Subcutaneous abdominal adipose tissue (tissue), 5 donors: ENCODE measurements at regions not wholly inside any gene's neighbourhood (a gene's known extent, or its start where the extent isn't known, plus 50 kb on each side); places are given as distances from the start of the nearest gene placed in this dataset.
"Not testable (repeated sequence)": the region's sequence is repeated elsewhere in the genome, so short reads cannot be mapped to it uniquely, and the experiment has no call there.

Source experiments
- H3K27ac ChIP-seq: one replicate; pipeline ENCODE4 v1.7.0; 2013; ENCODE audit warnings: low read depth, mild to moderate bottlenecking, inconsistent platforms, low read length, moderate library complexity
- H3K27me3 ChIP-seq, 5 donors: one replicate each; pipeline ENCODE4 v1.7.0; 2013; ENCODE audit warnings: low read length in 5 of 5, inconsistent platforms in 1 of 5; ENCODE audit not compliant: control insufficient read depth in 5 of 5, insufficient read depth in 4 of 5
- H3K36me3 ChIP-seq, 5 donors: one replicate each; pipeline ENCODE4 v1.7.0; 2013; ENCODE audit warnings: low read length in 5 of 5; ENCODE audit not compliant: control insufficient read depth in 5 of 5, insufficient read depth in 5 of 5
- H3K4me1 ChIP-seq, 5 donors: one replicate each; pipeline ENCODE4 v1.7.0; 2013; ENCODE audit warnings: low read length in 5 of 5, mild to moderate bottlenecking in 3 of 5, moderate library complexity in 1 of 5; ENCODE audit not compliant: control insufficient read depth in 5 of 5, insufficient read depth in 5 of 5
- H3K4me3 ChIP-seq, 5 donors: one replicate each; pipeline ENCODE4 v1.7.0; 2013; ENCODE audit warnings: low read length in 5 of 5, low read depth in 1 of 5
- H3K9ac ChIP-seq, 5 donors: one replicate each; pipeline ENCODE4 v1.7.0; 2013; ENCODE audit warnings: low read length in 5 of 5, mild to moderate bottlenecking in 4 of 5, moderate library complexity in 3 of 5
- H3K9me3 ChIP-seq, 5 donors: one replicate each; pipeline ENCODE4 v1.7.0; 2013; ENCODE audit warnings: low read length in 5 of 5; ENCODE audit not compliant: control insufficient read depth in 5 of 5
- donor health status: healthy.
- donor health status: healthy.
- donor health status: healthy.
- donor health status: healthy.
- donor health status: healthy.

GRCh38 chr4:104643805-104644204, 149.1 kb upstream of the CXXC4 start:
- no peaks in the 10 kb centered on the region for H3K27me3 ChIP-seq
- no peaks in the 10 kb centered on the region for H3K4me1 ChIP-seq
- H3K27ac ChIP-seq, result no peak overlapping the region
- no peak overlapping the region for H3K9ac ChIP-seq
- H3K4me3 ChIP-seq, result no peak overlapping the region
- no peaks in the 10 kb centered on the region for H3K9me3 ChIP-seq
- H3K36me3 ChIP-seq, result no peaks in the 10 kb centered on the region

DNA sequence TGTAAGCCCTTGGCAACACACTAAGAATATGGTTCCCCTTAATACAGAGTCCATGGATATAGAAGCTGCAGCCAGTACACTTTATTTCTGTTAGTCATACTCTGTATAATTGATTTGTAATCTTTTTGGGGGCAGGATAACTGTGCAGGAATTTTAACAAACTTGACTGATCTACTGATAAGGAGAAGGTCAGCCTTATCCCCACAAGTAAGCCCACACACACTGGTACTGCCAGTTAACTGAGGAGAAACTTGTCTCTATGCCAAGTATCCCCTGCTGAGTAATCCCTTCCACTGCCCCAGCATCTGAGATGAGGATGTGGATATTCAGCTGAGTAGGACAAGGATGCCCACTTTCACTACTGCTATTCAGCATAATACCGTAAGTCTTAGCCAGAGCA, 154.9 kb upstream of the CXXC4 start:
- Histone ChIP-seq H3K4me1 (no peaks in the 10 kb centered on the region), H3K27me3 (no peaks in the 10 kb centered on the region), H3K36me3 (no peaks in the 10 kb centered on the region), H3K27ac (no peak overlapping the region), H3K4me3 (no peak overlapping the region), H3K9me3 (peaks cover 0 to 17% (median 8%) of the 10 kb centered on the region in 5 donors), H3K9ac (no peak overlapping the region)

DNA sequence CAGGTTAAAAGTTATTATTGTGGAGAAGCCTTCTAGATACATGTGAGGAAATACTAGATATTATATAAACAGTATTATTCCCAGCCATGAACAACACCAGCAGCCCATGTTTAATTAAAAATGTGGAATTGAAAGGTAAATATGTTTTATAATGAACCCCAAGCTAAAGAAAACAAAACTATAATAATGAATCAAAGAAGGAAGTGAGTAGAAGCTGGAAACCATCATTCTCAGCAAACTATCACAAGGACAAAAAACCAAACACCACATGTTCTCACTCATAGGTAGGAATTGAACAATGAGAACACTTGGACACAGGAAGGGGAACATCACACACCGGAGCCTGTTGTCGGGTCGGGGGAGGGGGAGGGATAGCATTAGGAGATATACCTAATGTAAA, 167.6 kb upstream of the CXXC4 start:
- H3K9me3 ChIP-seq, H3K27ac ChIP-seq, H3K4me1 ChIP-seq, H3K9ac ChIP-seq, H3K27me3 ChIP-seq, H3K36me3 ChIP-seq, H3K4me3 ChIP-seq: not testable (repeated sequence)

DNA sequence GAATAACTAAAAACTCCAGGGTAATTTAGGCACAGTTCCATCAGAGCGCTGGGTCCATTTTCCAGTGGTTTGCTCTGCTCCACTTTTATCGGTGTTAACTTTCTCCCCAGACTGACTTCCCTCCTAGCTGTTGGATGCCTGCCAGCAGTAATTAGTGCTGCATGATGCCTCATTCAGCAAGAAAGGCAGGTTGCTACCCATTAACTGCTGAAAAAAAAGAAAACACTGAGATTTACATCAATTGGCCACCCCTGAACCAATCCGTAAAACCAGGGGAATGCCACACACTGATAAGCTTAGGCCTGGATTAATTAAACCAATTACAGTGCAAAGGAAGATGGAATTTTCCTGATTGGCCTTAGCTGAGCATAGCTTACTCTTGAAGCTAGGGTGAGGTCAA, 182.4 kb upstream of the CXXC4 start:
- Histone ChIP-seq H3K27ac (no peak overlapping the region), H3K4me1 (no peaks in the 10 kb centered on the region), H3K27me3 (no peaks in the 10 kb centered on the region), H3K36me3 (no peaks in the 10 kb centered on the region), H3K9ac (no peak overlapping the region), H3K9me3 (no peaks in the 10 kb centered on the region), H3K4me3 (no peak overlapping the region)

DNA sequence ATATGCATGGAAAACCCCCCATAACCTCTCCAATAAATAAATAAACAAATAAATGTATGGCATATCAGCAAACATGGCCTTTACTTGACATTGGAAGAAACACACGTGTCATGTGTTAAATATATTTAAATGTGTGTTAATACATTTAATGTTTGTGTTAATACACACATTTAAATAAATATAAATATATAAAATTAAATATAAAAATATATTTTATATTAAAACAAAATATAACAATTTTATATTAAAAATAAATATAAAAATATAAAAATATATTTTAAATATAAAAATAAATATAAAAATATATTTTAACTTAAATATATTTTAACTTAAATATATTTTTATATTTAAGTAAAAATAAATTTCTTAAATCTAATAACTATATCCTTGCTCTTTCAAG, 187.6 kb upstream of the CXXC4 start:
- no peaks in the 10 kb centered on the region for H3K36me3 ChIP-seq

DNA sequence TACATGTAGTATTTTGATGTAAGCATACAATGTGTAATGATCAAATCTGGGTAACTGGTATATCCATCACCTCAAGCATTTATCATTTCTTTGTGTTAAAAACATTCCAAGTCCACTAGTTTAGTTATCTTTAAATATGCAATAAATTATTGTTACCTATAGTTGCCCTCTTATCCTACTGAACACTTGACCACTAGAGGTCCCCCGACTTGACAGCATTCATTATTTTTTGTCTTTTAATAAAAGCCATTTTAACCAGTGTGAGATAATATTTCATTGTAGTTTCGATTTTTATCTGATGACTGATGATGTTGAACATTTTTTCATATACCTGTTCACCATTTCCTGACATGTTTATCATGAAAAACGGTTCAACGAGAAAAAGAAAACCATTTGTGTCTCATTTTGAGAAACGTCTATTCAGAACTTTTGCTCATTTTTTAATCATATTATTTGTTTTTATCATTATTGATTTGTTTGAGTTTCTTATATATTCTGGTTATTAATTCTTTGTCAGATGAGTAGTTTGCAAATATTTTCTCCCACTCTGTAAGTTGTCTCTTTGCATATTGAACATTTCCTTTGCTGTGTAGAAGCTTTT, 199.0 kb upstream of the CXXC4 start:
- Histone ChIP-seq H3K4me1 (no peaks in the 10 kb centered on the region), H3K4me3 (no peak overlapping the region), H3K27me3 (no peaks in the 10 kb centered on the region), H3K27ac (no peak overlapping the region), H3K9me3 (no peaks in the 10 kb centered on the region), H3K9ac (no peak overlapping the region), H3K36me3 (no peaks in the 10 kb centered on the region)

More for the DNA sequence above, 187.6 kb upstream of the CXXC4 start:
- H3K4me1 ChIP-seq, result no peaks in the 10 kb centered on the region
- peaks cover 0 to 13% (median 6%) of the 10 kb centered on the region in 5 donors for H3K9me3 ChIP-seq
- no peak overlapping the region for H3K4me3 ChIP-seq
- H3K27ac ChIP-seq, result no peak overlapping the region
- H3K9ac ChIP-seq, result no peak overlapping the region
- H3K27me3 ChIP-seq, result no peaks in the 10 kb centered on the region

DNA sequence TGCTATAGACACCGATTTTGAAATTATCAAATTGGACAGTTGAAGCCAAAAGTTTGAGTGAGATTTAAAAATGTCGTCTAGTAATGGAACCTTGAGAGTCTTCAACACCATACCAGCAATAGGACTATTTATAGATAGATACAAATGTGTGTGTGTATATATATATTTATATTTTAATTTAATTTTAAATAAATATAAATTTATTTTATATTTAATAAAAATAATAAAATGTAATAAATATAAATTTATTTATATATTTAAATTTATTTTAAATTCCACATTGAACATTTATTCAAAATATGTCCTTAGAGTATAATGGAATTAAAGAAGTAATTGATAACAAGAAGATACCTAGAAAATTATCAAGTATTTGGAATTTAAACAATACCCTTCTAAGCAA, 221.9 kb upstream of the CXXC4 start:
- no peaks in the 10 kb centered on the region for H3K4me1 ChIP-seq
- no peak overlapping the region for H3K9ac ChIP-seq
- peaks cover 0 to under 1% (median 0%) of the 10 kb centered on the region in 5 donors for H3K9me3 ChIP-seq
- no peaks in the 10 kb centered on the region for H3K27me3 ChIP-seq
- no peak overlapping the region for H3K4me3 ChIP-seq
- H3K36me3 ChIP-seq, result no peaks in the 10 kb centered on the region
- H3K27ac ChIP-seq, result no peak overlapping the region

DNA sequence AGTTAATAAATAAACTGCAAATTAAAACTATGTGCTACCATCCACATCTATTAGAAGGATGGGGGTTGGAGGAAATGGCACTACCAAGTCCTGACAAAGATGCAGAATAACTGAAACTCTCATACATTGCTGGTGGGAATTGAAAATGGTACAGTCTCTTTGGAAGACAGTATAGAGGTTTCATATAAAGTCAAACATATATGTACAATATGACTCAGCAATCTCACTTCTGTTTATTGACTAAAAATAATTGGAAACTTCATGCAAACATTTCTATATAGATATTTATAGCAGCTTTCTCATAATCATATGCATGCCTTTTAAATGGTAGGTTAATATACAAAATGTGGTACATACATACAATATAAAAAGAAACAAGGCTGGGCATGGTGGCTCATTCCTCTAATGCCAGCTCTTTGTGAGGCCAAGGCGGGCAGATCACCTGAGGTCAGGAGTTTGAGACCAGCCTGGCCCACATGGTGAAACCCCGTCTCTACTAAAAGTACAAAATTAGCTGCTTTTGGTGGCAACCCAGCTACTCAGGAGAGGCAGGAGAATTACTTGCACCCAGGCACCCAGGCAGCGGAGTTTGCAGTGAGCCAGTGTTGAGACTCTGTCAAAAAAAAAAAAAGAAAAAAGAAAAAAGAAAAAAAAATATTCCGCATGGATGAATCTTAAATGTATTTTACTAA, 225.0 kb upstream of the CXXC4 start:
- H3K27me3 ChIP-seq, result no peaks in the 10 kb centered on the region
- no peak overlapping the region for H3K4me3 ChIP-seq
- H3K4me1 ChIP-seq, result no peaks in the 10 kb centered on the region
- no peak overlapping the region for H3K27ac ChIP-seq
- H3K9me3 ChIP-seq, result no peaks in the 10 kb centered on the region
- H3K9ac ChIP-seq, result no peak overlapping the region
- H3K36me3 ChIP-seq, result no peaks in the 10 kb centered on the region

DNA sequence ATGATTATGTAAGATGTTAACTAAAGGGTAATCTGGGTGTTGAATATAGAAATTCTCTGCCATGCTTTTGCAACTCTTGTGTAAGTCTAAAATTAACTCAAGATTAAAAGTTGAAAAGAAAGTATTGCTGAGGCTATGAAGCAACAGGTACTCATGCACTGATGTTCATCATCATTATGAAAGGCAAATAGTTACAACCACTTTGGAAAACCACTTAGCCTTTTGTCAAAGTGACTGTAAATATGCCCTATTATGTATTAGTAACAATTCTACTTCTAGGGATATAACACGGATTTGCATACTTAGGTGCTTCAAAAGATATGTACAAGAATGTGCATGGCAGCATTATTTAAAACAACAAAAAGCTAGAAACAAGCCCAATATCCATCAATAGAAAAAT, 227.8 kb upstream of the CXXC4 start:
- Histone ChIP-seq H3K4me1 (no peaks in the 10 kb centered on the region), H3K27me3 (no peaks in the 10 kb centered on the region), H3K9ac (no peak overlapping the region), H3K36me3 (no peaks in the 10 kb centered on the region), H3K27ac (no peak overlapping the region), H3K9me3 (no peaks in the 10 kb centered on the region), H3K4me3 (no peak overlapping the region)

- no peaks in the 10 kb centered on the region for H3K9me3 ChIP-seq
- no peaks in the 10 kb centered on the region for H3K36me3 ChIP-seq
- H3K27ac ChIP-seq, result no peak overlapping the region
- H3K9ac ChIP-seq, result no peak overlapping the region
- no peak overlapping the region for H3K4me3 ChIP-seq
- no peaks in the 10 kb centered on the region for H3K27me3 ChIP-seq
- no peaks in the 10 kb centered on the region for H3K4me1 ChIP-seq
Observed at GRCh38 chr4:104726002-104726401, 231.3 kb upstream of the CXXC4 start.
